NCI-H128 (cell line): ENCODE measurements at regions not wholly inside any gene's neighbourhood (a gene's known extent, or its start where the extent isn't known, plus 50 kb on each side); places are given as distances from the start of the nearest gene placed in this dataset.

Experiments
- DNase-seq: peaks from one replicate; lab custom pipeline; 2025; ENCODE audit not compliant: unreplicated experiment; lab: John Stamatoyannopoulos, UW

DNA sequence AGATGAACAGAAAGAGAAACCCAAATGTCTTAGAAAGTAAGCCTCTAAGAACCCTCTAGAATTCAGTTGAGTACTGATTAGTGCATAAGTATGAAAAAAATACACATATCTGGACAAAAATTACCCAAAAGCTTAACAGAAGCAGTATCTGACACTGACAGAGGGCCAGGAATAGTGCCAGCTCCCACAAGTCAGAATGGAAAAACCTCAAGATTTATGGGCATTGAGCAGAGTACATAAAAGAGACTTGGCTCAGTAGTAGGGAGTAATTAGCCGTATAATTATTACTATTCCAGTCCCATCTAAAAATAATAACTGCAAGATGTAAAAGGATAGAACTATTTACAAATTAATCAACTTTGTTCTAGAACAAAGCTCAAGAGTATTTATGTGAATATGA is 834.5 kb downstream of the FAM181B start:
- no peak for DNase-seq

DNA sequence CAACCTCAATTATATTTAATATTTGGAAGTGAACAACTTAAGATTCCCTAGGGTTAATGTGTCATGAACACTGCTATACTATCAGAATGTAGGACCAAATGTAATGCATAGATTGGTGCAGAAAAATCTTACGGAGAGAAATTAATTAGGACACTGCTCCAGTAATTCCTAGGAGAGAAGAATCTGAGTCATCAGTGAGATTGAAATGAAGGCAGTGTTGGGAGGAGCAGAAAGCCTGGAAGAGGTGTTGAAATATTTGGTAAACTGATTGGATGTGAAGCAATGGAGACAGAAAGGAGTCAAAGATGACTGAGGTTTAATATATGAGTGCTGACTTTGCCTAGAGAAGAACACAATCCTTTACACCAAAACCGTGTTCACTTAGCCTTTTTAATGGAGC is 836.0 kb downstream of the FAM181B start:
- no peak for DNase-seq

DNA sequence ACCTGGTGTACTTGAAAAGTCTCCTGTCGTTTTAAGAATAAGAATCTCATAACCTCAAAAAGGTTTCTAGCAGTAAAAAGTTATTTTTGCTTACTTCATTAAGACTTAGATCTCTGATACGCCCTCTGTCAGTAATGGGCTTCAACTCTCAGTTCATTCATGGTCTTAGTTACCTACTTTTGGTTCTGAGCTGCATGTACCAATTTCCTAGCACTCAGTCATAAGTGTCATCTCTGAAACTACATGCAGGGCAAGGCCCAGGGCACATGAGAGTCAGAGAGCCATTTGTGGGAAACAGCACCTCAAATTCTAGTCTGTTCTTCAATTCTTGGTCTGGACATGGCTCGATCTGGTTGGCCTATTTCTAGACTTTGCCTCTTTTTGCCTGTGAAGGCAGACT is 838.4 kb downstream of the FAM181B start:
- no peak for DNase-seq

DNA sequence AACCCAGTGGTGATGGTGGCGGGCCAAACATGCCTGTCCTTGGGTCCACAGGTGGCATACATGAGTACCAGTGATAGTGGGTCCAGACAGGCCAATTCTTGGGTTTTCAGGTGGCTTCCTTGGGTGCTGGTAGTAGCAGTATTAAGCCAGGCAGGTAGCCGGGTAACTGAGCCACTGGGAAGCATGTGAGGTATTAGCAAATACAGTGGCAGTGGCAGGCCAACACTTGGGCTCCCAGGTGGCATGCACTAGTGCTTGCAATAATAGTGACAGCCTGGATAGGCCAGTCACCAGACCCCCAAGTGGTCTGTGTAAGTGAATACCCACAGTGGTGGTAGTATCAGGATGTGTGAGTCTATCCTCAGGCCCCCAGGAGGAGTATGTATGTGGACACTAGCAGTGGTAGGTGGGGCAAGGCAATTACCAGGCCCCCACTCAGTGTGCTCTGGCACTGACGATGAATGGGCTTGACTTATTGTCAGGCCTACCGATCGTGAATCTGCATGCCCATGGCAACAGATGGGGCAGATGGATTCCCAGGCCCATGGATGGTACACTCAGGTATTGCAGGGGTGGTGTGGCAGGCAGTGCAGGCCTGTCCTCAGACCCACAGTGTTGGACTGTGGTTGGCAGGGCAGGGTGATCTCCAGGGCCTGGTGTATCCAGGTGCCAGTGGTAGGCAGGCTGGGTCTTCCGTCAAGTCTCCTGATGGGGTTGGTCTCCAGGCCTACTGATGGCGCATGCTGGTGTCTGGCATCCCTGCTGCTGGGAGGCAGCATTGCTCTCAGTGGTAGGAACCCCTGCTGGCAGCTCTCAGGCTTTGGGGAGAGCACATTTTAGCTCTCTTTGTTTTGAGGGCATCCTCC is 840.7 kb downstream of the FAM181B start:
- DNase-seq = no peak

DNA sequence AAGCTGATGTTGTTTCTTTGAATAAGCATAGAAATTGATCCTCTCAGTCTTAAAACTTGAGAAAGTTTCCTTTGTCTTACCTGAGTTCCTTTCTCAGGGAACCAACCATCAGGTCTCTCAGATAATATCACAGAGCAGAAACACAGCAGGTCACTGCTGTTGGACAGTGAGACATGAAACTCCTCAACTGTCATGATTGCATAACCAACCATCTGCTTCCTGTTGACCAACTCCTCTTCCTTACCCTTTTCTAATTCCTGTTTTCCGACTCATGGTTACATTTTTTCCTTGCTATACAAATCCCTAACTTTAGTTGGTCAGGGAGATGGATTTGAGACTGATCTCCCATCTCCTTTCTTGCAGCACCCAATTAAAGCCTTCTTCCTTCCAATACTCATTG is 845.3 kb downstream of the FAM181B start:
- no peak for DNase-seq

DNA sequence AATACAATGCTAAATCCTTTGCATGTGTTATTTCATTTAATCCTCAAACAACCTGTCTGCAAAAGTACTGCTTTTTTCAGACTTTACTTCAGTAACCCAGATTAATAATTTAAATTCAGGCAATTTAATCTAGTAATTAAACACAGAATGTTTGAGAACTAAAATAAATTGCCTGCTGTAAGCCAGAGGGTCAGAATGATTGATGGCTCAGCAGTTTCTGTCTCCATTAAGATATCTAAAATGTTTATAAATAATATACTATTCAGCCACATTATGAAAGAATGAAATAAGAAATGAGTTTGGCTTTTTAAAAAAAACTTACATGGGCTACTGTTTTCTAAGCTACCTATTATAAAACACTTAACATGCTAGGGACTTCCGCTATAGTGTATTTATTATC is 846.0 kb downstream of the FAM181B start:
- no peak for DNase-seq

DNA sequence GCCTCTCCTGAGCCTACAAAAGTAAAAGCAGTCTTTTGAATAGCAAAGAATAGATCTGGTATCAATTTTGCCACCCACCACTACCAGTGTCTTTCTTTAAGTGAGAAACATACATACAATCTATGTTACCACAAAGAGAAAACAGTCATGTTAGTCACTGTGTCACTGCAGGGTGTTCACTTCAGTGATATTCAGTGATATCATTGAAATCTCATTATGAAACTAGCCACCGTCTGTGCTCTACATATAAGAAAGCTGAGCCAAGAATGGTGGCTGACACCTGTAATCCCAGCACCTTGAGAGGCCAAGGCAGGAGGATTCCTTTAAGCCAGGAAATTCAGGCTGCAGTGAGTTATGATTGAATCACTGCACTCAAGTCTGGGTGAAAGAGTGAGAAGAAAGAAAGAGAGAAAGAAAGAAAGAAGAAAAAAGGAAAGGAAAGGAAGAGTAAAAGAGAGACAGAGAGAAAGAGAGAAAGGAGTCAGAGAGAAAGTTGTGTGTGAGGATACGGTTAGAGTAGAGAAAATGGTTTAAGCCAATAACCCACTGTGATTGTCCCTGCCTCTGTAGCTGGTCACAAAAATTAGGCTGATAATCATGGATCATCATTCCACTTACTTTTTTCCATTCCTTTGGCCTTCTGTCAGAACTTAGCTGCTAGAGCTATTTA is 847.1 kb downstream of the FAM181B start:
- DNase-seq = no peak

DNA sequence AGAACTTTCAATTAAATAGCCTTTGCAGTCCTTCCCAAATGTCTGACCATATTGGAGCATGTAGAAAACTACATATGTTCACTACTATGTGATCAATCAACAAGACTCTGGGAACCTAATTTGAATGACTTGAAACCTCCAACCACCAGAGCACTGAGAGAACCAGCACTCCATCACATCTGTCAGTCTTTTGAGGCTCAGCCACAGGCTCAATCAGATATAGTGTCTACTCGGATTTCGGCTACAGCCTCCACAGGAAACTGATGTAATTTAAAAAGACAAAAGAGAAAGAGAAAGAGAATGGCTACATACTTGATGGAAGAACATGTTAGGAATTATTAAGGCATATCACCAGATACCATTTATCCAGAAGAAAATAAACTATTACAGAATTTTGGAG is 859.0 kb downstream of the FAM181B start:
- no peak for DNase-seq

DNA sequence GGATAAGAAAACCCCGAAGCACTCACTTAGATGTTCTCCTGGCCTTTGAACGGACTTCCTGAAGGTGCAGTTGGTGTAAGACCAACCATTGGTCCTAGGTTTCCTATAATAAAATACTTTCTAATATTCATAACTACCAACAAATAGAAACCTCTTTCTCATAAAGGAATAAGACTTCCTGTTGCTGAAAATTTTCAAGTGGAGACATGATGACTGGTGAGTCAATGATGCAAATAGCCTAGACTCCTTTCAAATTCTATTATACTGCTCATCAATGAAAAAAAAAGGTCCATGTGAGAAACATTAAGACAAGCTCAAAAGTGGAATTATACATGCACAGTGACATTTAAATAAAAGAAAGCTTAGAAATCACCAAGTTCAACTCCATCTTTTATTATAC is 862.8 kb downstream of the FAM181B start:
- no peak for DNase-seq

DNA sequence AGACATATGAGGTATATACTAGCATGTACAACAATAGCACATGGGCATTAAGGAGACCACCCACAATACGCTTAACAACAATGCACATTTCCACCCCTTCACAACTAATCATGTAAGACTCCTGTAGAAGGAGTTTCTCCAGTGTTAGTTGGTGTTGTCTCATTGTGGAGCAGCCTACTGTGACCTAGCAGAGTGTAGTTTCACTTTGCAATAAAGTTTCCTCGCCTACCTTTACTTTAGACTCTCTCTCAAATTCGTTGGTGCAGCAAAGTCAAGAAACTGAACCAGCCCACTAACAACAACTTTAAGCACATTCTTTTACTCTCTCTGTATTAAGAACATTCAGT is 863.6 kb downstream of the FAM181B start:
- no peak for DNase-seq

DNA sequence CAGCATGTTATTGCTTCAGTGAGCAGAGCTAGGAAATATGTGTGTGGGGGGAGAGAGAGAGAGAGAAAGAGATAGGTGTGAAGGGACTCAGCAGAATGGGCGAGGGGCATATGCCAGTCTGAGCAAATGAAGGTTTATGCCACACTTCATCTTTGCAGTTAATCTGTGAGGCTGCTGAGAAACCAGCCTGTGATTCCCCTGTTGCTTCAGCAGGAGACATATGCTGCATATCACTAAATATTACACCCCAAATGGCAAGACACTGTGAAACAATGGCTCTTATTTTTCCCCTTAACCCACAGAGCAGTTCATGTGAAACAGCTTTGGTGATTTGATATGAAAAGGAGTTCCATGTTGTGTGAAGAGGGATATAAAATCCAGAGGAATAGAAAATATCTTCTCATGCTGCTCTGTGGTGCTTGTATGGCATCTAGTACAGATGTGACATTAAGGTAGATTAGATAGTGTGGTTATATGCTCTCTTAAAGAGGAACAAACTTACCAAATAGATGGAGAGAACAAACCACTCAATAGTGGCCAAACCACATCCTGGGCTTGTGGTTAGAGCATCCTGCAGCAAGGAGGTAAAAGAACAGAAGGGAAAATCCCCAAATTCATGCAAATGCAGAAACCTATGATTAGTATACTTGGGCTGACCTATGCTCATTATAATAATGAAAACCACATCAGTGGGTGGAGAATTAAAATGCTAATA is 864.2 kb downstream of the FAM181B start:
- DNase-seq = no peak

DNA sequence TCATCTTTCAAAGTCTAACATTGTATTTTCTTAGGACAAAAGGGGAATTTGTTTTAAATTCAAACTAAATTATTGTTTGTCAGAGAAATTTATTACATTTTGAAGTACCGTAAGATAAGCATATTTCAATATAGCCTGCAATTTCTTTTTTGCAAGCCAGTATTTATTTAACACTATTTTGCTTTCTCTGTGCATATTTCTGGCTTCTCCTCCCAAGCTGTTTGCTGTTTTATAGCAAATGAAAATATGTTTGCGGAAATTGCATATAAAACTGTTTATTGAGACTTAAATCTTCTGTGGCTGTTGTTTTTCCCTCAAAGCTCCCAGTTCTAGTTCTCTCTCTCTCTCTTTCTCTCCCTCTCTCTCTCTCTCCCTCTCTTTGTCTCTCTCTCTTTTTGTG is 866.8 kb downstream of the FAM181B start:
- no peak for DNase-seq

DNA sequence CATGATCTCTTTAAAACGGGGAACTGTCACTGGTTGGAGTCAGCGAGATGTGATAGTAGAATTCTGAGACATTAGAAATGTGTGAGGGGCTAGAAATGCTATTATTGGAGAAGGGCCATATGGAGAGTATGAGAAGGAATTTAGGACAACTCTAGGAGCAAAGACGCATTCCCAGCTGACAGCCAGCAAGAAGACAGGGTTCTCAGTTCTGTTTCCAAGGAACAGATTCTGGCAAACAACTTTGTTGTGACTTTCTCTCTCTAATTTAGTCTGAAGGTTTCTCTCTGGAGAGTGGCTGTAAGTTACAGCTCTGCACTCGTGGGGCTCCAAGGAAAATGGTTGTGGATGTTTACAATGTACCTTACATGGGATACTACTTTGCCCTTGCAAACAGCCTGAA is 876.3 kb downstream of the FAM181B start:
- no peak for DNase-seq

DNA sequence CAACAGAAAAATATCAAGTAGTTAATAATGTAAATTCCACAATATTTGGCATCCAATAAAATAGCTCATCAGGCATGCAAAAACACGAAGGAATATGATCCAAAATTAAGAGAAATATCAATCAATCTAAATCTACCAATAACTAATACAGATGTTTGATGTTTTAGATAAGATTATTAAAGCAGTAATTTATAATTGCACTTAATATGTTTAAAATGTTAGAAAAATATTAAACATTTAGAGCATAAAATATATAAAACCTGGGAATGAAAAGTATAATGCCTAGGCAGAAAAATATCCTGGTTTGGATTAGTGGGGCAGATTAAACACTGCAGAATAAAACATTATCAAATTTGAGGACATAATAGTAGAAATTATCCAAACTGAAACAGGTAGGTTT is 879.9 kb downstream of the FAM181B start:
- no peak for DNase-seq

DNA sequence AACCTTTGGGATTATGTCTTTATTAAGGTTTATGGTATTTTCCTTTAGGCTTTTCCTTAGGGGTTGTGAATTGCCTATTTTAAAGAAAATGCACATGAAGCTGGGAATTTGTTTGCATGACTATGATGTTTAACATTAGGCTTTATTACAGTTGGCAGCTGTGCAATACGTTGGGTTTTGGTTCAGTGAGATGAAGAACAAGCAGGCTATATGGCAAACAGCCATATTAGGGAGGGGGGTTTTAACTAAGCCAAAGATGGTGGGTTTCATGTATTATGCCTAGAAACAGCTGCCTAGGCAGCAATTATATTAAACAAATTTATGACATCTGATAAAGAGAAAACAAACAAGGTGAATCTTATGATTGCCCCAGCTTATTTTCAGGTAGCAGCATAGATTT is 880.8 kb downstream of the FAM181B start:
- no peak for DNase-seq

DNA sequence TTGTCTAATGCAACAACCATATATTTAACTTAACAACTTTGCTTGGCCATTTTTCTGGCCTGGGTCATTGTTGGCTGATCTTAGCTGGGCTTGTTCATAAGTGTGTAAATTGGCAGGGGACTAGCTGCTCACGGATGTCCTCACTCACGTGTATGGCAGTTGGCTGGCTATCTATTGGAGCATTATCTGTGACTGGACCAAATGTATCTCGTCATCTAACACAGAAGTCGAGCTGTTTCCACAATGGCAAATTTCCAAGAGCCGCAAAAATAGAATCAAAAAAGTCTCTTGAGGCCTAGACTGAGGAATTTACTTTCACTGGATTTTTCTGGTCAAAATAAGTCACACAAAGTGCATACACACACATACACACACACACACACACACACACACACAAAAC is 893.3 kb downstream of the FAM181B start:
- no peak for DNase-seq

DNA sequence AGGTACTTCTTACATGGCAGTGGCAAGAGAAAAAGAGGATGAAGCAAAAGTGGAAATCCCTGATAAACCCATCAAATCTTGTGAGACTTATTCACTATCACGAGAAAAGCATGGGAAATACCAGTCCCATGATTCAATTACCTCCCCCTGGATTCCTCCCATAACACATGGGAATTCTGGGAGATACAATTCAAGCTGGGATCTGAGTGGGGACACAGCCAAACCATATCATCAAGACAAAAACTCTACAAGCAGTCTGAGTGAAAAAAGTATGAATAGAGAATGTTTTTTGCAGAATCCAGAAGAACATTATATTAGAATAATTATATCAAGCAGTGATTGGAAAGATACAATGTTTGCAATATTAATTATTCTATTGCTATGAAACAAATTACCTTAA is 893.7 kb downstream of the FAM181B start:
- DNase-seq = no peak

DNA sequence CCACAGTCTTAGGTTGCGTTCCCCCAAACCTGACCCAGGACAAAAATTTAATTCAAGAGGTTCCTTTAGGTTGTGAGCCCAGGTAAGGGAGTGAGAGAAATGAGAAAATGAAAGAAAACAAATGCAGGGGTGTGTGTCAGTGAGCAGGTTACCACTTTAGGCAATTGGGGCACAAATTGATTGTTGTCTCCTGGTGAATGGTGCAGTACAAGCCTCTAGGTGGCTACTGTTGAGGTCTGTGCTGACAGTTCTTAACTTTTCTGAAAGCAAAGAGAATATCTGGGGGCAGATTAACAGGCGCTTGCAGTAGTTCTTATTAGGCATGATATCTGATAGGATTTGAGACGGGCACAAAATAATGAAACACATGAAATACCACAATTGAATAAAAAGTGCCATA is 894.6 kb downstream of the FAM181B start:
- DNase-seq = no peak

DNA sequence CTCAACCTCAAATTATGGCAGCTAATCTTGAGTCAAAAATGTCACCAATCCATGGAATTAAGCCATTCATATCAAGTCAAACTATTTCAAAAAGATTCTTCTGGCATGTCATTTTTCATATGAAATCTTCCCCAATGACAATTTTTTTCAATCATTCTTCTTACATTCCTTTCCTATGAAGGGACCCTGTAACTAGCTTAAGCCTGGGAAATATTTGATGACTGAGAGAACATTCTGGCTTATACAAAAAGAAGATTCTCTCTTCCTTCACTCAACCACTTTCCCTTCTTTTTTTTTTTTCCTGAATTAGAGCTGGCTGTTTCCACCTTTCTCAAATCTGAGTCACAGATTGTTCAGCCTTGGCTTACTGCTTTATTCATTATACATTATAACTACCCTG is 903.7 kb downstream of the FAM181B start:
- DNase-seq = no peak

DNA sequence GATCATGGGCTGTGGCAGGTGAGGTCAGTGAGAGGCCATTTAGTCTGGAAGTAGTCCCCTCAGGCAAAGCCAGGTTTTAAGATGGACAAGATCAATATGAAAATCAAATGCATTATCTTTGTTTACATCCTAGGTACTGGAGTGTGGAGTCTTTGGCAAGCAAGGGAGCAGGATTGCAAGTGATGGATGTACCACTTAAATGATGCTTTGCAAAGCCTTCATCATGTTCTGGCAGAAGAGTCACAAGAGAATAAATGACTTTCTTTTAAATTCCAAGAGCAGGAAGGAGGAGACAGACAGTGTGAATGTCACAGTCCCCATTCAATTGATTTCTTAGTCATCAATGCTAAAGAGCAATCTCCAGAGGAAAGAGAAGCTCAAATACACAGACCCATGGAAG is 908.3 kb downstream of the FAM181B start:
- no peak for DNase-seq

DNA sequence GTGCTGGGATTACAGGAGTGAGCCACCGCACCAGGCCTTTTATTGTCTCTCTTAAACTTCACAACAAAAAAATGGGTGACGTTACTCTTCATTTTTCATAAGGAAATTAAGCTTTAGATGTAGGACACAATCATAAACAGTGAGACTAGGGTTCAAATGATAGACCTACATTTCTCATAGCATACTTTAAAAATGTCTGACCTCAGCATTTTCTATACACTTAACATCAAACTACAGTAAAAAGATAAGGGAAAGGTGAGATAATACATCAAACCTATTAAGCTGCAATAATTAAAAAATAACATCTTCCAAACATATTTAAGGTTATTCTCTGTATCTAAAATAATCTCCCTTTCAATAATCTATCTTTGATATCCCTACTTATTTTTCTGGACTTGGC is 914.2 kb downstream of the FAM181B start:
- DNase-seq = no peak

DNA sequence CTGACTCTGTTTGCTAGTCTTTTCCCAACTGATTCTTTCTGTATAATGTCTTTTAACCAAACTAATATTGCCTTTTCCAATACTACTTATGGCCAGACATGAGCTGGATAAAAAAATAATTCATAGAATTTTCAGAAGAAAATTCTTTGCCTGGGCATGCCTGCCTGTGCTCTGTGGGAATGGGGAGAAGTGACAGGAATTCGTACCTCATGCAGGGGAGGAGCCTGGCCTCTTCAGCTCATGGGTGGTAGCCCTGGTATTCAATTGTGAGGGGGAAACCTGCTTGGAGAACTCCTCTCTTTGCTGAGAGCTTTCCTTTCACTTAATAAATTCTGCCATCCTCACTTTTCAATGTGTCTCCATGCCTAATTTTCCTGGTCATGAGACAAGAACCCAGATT is 928.8 kb downstream of the FAM181B start:
- DNase-seq = no peak
